HCT116 (cell line): ENCODE measurements at regions not wholly inside any gene's neighbourhood (a gene's known extent, or its start where the extent isn't known, plus 50 kb on each side); places are given as distances from the start of the nearest gene placed in this dataset.

Source experiments
- ATAC-seq: fragments of 200-7000 bp; cut with Tn5 transposase; 2 replicates; pipeline ENCODE4 v1.9.1; 2020; ENCODE audit warnings: mild to moderate bottlenecking, moderate library complexity
- BruUV-seq: library from RNA; stranded (reverse); fragments of 400-500 nt; replicated peaks from 2 replicates; lab custom pipeline; 2021; lab: Mats Ljungman, UMichigan
- CTCF ChIA-PET: fragments of 300-600 bp; sonication (Branson Sonifier 250); formaldehyde crosslinking; loops from one replicate; lab custom pipeline; 2021; ENCODE audit warnings: antibody characterized with exemption; lab: Charles Lee
- POLR2A ChIA-PET: fragments of 300-600, 350-600 bp; sonication (Branson Sonifier 250); formaldehyde crosslinking; loops from one replicate; lab custom pipeline; 2021; ENCODE audit warnings: antibody characterized with exemption; lab: Charles Lee
- RAD21 ChIA-PET, 2 experiments: fragments of 300-600 bp; sonication (Branson Sonifier 250); formaldehyde crosslinking; loops; one replicate each; lab custom pipeline; 2023; ENCODE audit warnings: low total read pairs in 2 of 2; ENCODE audit not compliant: uncharacterized antibody in 2 of 2, unreplicated experiment in 2 of 2, low non-redundant PET in 1 of 2; lab: Charles Lee
- DNase-seq: peaks from one replicate; pipeline ENCODE4 v3.0.0-alpha.2; 2010; ENCODE audit warnings: low read depth, low spot score
- H2AFZ ChIP-seq: fragments of 200-600 bp; shearing (Covaris generic), sonication (generic); 2 replicates; pipeline ENCODE4 v1.6.1; 2017; ENCODE audit warnings: low read depth, mixed run types, mixed read lengths, antibody characterized with exemption, low read length; ENCODE audit not compliant: poor library complexity, severe bottlenecking
- H3K27ac ChIP-seq: 2 replicates; pipeline ENCODE4 v1.5.1; 2012; ENCODE audit warnings: low read depth, low read length
- H3K27me3 ChIP-seq: fragments of 200-600 bp; sonication (generic); 2 replicates; pipeline ENCODE4 v1.6.1; 2016; ENCODE audit warnings: mixed run types, low read length, mixed read lengths; ENCODE audit not compliant: insufficient read depth
- H3K36me3 ChIP-seq, 2 experiments: fragments of 200-500 bp in 1 of 2; fragments of 200-600 bp in 1 of 2; sonication (Bioruptor generic) in 1 of 2; sonication (generic) in 1 of 2; 2 replicates each; pipeline versions ENCODE4 v1.5.1 to v1.6.1; 2014 to 2016; ENCODE audit warnings: low read length in 2 of 2, inconsistent platforms in 1 of 2, mixed read lengths in 1 of 2, mixed run types in 1 of 2; ENCODE audit not compliant: insufficient read depth in 2 of 2, control insufficient read depth in 1 of 2
- H3K4me1 ChIP-seq, 2 experiments: fragments of 200-600 bp in 1 of 2; sonication (generic) in 1 of 2; 2 replicates each; pipeline versions ENCODE4 v1.5.1 to v1.6.1; 2012 to 2017; ENCODE audit warnings: low read length in 2 of 2, inconsistent platforms in 1 of 2, mild to moderate bottlenecking in 1 of 2, mixed read lengths in 1 of 2, mixed run types in 1 of 2, moderate library complexity in 1 of 2; ENCODE audit not compliant: insufficient read depth in 2 of 2, control insufficient read depth in 1 of 2
- H3K4me2 ChIP-seq: fragments of 200-600 bp; sonication (generic); 2 replicates; pipeline ENCODE4 v1.6.1; 2017; ENCODE audit warnings: mixed run types, low read length, mixed read lengths
- H3K4me3 ChIP-seq, 2 experiments: fragments of 200-600 bp in 1 of 2; sonication (generic) in 1 of 2; replicated peaks in 1 of 2; 2 replicates each; pipeline ENCODE4 v1.5.1; 2011 to 2016; ENCODE audit warnings: low read length in 2 of 2, control low read depth in 1 of 2, low read depth in 1 of 2, mild to moderate bottlenecking in 1 of 2, mixed read lengths in 1 of 2, mixed run types in 1 of 2
- H3K79me2 ChIP-seq: fragments of 200-600 bp; sonication (generic); 2 replicates; pipeline ENCODE4 v1.6.1; 2017; ENCODE audit warnings: mild to moderate bottlenecking, mixed run types, low read length, moderate library complexity, mixed read lengths; ENCODE audit not compliant: insufficient read depth
- H3K9ac ChIP-seq: fragments of 200-600 bp; sonication (generic); 2 replicates; pipeline ENCODE4 v1.6.1; 2016; ENCODE audit warnings: low read length, mixed read lengths
- H3K9me2 ChIP-seq: fragments of 200-600 bp; sonication (generic), shearing (Covaris generic); 2 replicates; pipeline ENCODE4 v1.6.1; 2017; ENCODE audit warnings: mixed run types, mild to moderate bottlenecking, moderate library complexity; ENCODE audit not compliant: insufficient read depth
- H3K9me3 ChIP-seq, 2 experiments: fragments of 200-500 bp in 1 of 2; fragments of 200-600 bp in 1 of 2; sonication (Bioruptor generic) in 1 of 2; sonication (generic) in 1 of 2; 2 replicates each; pipeline ENCODE4 v1.6.1; 2014 to 2017; ENCODE audit warnings: low read length in 2 of 2, mixed read lengths in 2 of 2, inconsistent platforms in 1 of 2, low read depth in 1 of 2, mild to moderate bottlenecking in 1 of 2, mixed run types in 1 of 2, moderate library complexity in 1 of 2; ENCODE audit not compliant: control insufficient read depth in 1 of 2, insufficient read depth in 1 of 2
- H4K20me1 ChIP-seq: fragments of 200-600 bp; sonication (generic), shearing (Covaris generic); 2 replicates; pipeline ENCODE4 v1.6.1; 2017; ENCODE audit warnings: mixed run types, mild to moderate bottlenecking, moderate library complexity; ENCODE audit not compliant: insufficient read depth
- CBX3 ChIP-seq: IDR thresholded peaks from 2 replicates; pipeline ENCODE4 v1.6.1; 2012; ENCODE audit warnings: low read depth
- CEBPB ChIP-seq: IDR thresholded peaks from 2 replicates; pipeline ENCODE4 v1.6.1; 2012; ENCODE audit warnings: low read depth
- EGR1 ChIP-seq: IDR thresholded peaks from 2 replicates; pipeline ENCODE4 v1.6.1; 2012; ENCODE audit warnings: low read depth
- EZH2 ChIP-seq: fragments of 200-600 bp; sonication (generic); IDR thresholded peaks from 2 replicates; pipeline ENCODE4 v1.6.1; 2017; ENCODE audit warnings: antibody characterized with exemption, mixed run types
- EZH2phosphoT487 ChIP-seq: fragments of 200-600 bp; IDR thresholded peaks from 2 replicates; pipeline ENCODE4 v1.6.1; 2018; ENCODE audit warnings: antibody characterized with exemption, borderline replicate concordance
- FOSL1 ChIP-seq: IDR thresholded peaks from 2 replicates; pipeline ENCODE4 v1.6.1; 2012; ENCODE audit warnings: low read depth
- JUND ChIP-seq: IDR thresholded peaks from 2 replicates; pipeline ENCODE4 v1.6.1; 2012
- POLR2A ChIP-seq: IDR thresholded peaks from 2 replicates; pipeline ENCODE4 v1.7.0; 2011; ENCODE audit warnings: borderline replicate concordance; ENCODE audit not compliant: insufficient read depth, insufficient read length; ENCODE audit errors: extremely low read depth
- POLR2AphosphoS5 ChIP-seq: IDR thresholded peaks from 2 replicates; pipeline ENCODE4 v1.6.1; 2011; ENCODE audit warnings: mild to moderate bottlenecking, low read depth, low read length, moderate library complexity
- SIN3A ChIP-seq: IDR thresholded peaks from 2 replicates; pipeline ENCODE4 v1.6.1; 2012; ENCODE audit warnings: low read depth
- SP1 ChIP-seq: IDR thresholded peaks from 2 replicates; pipeline ENCODE4 v1.6.1; 2012; ENCODE audit warnings: low read depth
- SRF ChIP-seq: IDR thresholded peaks from 2 replicates; pipeline ENCODE4 v1.6.1; 2012; ENCODE audit warnings: low read depth
- TCF7L2 ChIP-seq: IDR thresholded peaks from 2 replicates; pipeline ENCODE4 v1.7.0; 2011; ENCODE audit warnings: borderline replicate concordance, inconsistent platforms; ENCODE audit not compliant: insufficient read depth, insufficient read length; ENCODE audit errors: extremely low read depth
- YY1 ChIP-seq: IDR thresholded peaks from 2 replicates; pipeline ENCODE4 v1.6.1; 2011; ENCODE audit warnings: low read length, low read depth, moderate library complexity, mild to moderate bottlenecking; ENCODE audit not compliant: insufficient replicate concordance; ENCODE audit errors: extremely low read depth
- ZFX ChIP-seq: fragments of 450-650 bp; IDR thresholded peaks from 2 replicates; pipeline ENCODE4 v1.6.1; 2017
- ZNF274 ChIP-seq: fragments of 200-500 bp; sonication (Bioruptor generic); IDR thresholded peaks from 2 replicates; pipeline ENCODE4 v1.6.1; 2014; ENCODE audit warnings: mild to moderate bottlenecking, low read depth, low read length, inconsistent platforms
- intact Hi-C: fragments of 100-400 bp; cut with micrococcal nuclease; formaldehyde crosslinking; loops from 2 replicates; pipeline ENCODE4 v1.10.0; 2022
- TF ChIP-seq, protein P1 (sequence below): IDR thresholded peaks from 2 replicates; pipeline ENCODE4 v1.6.1; 2012; ENCODE audit warnings: low read depth
- TF ChIP-seq, protein P2 (sequence below): IDR thresholded peaks from 2 replicates; pipeline ENCODE4 v1.6.1; 2012
- TF ChIP-seq, protein P3 (sequence below): IDR thresholded peaks from 2 replicates; pipeline ENCODE4 v1.6.1; 2012
- TF ChIP-seq, protein P4 (sequence below): IDR thresholded peaks from 2 replicates; pipeline ENCODE4 v1.6.1; 2011; ENCODE audit warnings: mild to moderate bottlenecking, low read length, moderate library complexity; ENCODE audit not compliant: insufficient replicate concordance; ENCODE audit errors: extremely low read depth

DNA sequence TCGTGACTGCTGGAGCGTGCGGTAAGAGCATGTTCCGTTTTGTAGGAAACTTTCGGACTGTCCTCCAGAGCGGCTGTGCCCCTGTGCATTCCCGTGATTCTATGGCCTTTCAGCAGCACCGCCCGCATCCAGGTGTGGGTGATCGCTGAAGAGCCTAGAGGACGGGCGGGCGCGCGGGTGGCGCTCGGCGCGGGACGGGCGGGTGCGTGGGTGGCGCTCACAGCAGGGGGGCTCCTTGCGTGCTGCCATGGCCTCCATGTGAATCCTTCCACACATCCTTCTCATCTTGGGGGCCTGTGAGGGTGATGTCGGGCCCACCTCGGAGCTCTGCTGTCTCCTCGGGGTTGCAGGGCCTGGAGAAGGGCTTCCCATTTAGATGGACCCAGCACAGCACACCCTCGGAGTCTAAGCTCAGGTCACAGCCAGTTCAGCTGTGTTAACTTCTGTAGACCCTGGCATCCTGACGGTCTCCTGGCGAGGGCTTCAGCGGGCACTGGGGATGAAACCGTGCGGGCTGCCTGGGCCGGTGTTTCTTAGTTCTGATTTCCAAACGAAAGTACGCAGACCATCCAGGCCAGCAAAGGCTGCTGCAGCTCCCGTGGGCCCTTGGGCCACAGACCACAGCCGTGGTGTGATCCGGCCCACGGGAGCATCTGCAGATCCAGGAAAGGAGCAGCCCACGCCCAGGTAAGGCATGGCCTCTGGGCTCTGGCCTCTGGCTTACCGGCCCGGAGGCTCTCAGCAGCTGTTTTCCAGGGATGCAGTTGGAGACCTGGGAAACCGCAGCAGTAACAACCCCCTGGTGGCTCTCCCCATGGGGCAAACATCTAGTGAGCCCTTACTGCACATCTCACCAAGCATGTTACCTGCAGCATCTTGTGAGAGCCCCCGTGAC is 339.4 kb downstream of the FOXL1 start:
- Histone ChIP-seq H2AFZ (no peak overlapping the region), H3K27me3 (peaks cover 19% of the 10 kb centered on the region; the same call in 1 of the 2 replicates), H3K9ac (no peak overlapping the region), H3K9me2 (no peaks in the 10 kb centered on the region), H3K79me2 (no peaks in the 10 kb centered on the region), H4K20me1 (no peaks in the 10 kb centered on the region), H3K4me3 (no peak overlapping the region), H3K4me2 (no peak overlapping the region), H3K36me3 (no peaks in the 10 kb centered on the region), H3K4me1 (no peaks in the 10 kb centered on the region), H3K9me3 (no peaks in the 10 kb centered on the region), H3K27ac (no peak overlapping the region)
- BruUV-seq, result no TSS peak
- intact Hi-C loops, result no loop called here
- POLR2A ChIA-PET, result no interaction called here
- CTCF ChIA-PET, result no interaction called here
- RAD21 ChIA-PET, result no interaction called here
- TF ChIP-seq EZH2 (no peak), FOSL1 (no peak), EZH2phosphoT487 (no peak), ZNF274 (no peak), POLR2A (no peak), CBX3 (no peak), TCF7L2 (no peak), SP1 (no peak), POLR2AphosphoS5 (no peak), JUND (no peak), YY1 (no peak), SIN3A (no peak), CEBPB (no peak), EGR1 (no peak), SRF (no peak), ZFX (no peak)
- TF ChIP-seq, protein P1, sequence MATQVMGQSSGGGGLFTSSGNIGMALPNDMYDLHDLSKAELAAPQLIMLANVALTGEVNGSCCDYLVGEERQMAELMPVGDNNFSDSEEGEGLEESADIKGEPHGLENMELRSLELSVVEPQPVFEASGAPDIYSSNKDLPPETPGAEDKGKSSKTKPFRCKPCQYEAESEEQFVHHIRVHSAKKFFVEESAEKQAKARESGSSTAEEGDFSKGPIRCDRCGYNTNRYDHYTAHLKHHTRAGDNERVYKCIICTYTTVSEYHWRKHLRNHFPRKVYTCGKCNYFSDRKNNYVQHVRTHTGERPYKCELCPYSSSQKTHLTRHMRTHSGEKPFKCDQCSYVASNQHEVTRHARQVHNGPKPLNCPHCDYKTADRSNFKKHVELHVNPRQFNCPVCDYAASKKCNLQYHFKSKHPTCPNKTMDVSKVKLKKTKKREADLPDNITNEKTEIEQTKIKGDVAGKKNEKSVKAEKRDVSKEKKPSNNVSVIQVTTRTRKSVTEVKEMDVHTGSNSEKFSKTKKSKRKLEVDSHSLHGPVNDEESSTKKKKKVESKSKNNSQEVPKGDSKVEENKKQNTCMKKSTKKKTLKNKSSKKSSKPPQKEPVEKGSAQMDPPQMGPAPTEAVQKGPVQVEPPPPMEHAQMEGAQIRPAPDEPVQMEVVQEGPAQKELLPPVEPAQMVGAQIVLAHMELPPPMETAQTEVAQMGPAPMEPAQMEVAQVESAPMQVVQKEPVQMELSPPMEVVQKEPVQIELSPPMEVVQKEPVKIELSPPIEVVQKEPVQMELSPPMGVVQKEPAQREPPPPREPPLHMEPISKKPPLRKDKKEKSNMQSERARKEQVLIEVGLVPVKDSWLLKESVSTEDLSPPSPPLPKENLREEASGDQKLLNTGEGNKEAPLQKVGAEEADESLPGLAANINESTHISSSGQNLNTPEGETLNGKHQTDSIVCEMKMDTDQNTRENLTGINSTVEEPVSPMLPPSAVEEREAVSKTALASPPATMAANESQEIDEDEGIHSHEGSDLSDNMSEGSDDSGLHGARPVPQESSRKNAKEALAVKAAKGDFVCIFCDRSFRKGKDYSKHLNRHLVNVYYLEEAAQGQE, result no peak
- TF ChIP-seq, protein P2, sequence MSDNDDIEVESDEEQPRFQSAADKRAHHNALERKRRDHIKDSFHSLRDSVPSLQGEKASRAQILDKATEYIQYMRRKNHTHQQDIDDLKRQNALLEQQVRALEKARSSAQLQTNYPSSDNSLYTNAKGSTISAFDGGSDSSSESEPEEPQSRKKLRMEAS, result no peak
- TF ChIP-seq, protein P3, sequence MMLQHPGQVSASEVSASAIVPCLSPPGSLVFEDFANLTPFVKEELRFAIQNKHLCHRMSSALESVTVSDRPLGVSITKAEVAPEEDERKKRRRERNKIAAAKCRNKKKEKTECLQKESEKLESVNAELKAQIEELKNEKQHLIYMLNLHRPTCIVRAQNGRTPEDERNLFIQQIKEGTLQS, result no peak
- TF ChIP-seq, protein P4, sequence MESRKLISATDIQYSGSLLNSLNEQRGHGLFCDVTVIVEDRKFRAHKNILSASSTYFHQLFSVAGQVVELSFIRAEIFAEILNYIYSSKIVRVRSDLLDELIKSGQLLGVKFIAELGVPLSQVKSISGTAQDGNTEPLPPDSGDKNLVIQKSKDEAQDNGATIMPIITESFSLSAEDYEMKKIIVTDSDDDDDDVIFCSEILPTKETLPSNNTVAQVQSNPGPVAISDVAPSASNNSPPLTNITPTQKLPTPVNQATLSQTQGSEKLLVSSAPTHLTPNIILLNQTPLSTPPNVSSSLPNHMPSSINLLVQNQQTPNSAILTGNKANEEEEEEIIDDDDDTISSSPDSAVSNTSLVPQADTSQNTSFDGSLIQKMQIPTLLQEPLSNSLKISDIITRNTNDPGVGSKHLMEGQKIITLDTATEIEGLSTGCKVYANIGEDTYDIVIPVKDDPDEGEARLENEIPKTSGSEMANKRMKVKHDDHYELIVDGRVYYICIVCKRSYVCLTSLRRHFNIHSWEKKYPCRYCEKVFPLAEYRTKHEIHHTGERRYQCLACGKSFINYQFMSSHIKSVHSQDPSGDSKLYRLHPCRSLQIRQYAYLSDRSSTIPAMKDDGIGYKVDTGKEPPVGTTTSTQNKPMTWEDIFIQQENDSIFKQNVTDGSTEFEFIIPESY, result no peak
- DNase-seq (no peak), ATAC-seq (no peak)
